CD4-positive, alpha-beta T cell treated with Interleukin-12 subunit alpha and Interleukin-12 subunit beta, for 1 hour (primary cell): ENCODE measurements at regions not wholly inside any gene's neighbourhood (a gene's known extent, or its start where the extent isn't known, plus 50 kb on each side); places are given as distances from the start of the nearest gene placed in this dataset.
A peak's percentile ranks its signal among the peaks of the same experiment; 100 is the strongest.

Source experiments
- DNase-seq: peaks from one replicate; pipeline ENCODE4 v3.0.0-alpha.2; 2020

- DNase-seq: no peak
Observed at GRCh38 chr6:148134592-148134991, 208.0 kb upstream of the SASH1 start.

GRCh38 chr6:148136586-148136985, 206.1 kb upstream of the SASH1 start:
- DNase-seq: no peak

GRCh38 chr6:148137652-148138051, 205.0 kb upstream of the SASH1 start:
- DNase-seq: no peak

- no peak for DNase-seq
Observed at GRCh38 chr6:148138573-148138972, 204.1 kb upstream of the SASH1 start.

GRCh38 chr6:148140772-148141557, 201.7 kb upstream of the SASH1 start:
- DNase-seq: no peak

GRCh38 chr6:148142821-148143220, 199.8 kb upstream of the SASH1 start:
- DNase-seq: no peak

GRCh38 chr6:148143771-148144170, 198.9 kb upstream of the SASH1 start:
- no peak for DNase-seq

GRCh38 chr6:148144917-148145521, 197.6 kb upstream of the SASH1 start:
- DNase-seq: peak; percentile 52

- DNase-seq: peak; percentile 56
Observed at GRCh38 chr6:148146717-148147462, 195.7 kb upstream of the SASH1 start.

GRCh38 chr6:148147463-148147830, 195.2 kb upstream of the SASH1 start:
- no peak for DNase-seq

- DNase-seq: no peak
Observed at GRCh38 chr6:148151896-148152643, 190.6 kb upstream of the SASH1 start.

- no peak for DNase-seq
Observed at GRCh38 chr6:148154668-148155067, 188.0 kb upstream of the SASH1 start.

- no peak for DNase-seq
Observed at GRCh38 chr6:148155293-148155692, 187.3 kb upstream of the SASH1 start.

- DNase-seq: no peak
Observed at GRCh38 chr6:148157841-148158240, 184.8 kb upstream of the SASH1 start.

- no peak for DNase-seq
Observed at GRCh38 chr6:148164645-148165044, 178.0 kb upstream of the SASH1 start.

GRCh38 chr6:148166339-148166968, 176.2 kb upstream of the SASH1 start:
- DNase-seq: peak; percentile 36

GRCh38 chr6:148169706-148170105, 172.9 kb upstream of the SASH1 start:
- no peak for DNase-seq

GRCh38 chr6:148170286-148170685, 172.4 kb upstream of the SASH1 start:
- no peak for DNase-seq

GRCh38 chr6:148173548-148173947, 169.1 kb upstream of the SASH1 start:
- DNase-seq: no peak

- DNase-seq: no peak
Observed at GRCh38 chr6:148175550-148176188, 167.0 kb upstream of the SASH1 start.

GRCh38 chr6:148177589-148178233, 164.9 kb upstream of the SASH1 start:
- peak; percentile 2 for DNase-seq

- DNase-seq: no peak
Observed at GRCh38 chr6:148179786-148180185, 162.9 kb upstream of the SASH1 start.
